Loucy (cell line): ENCODE measurements at regions not wholly inside any gene's neighbourhood (a gene's known extent, or its start where the extent isn't known, plus 50 kb on each side); places are given as distances from the start of the nearest gene placed in this dataset.

ENCODE experiments used
- H2AFZ ChIP-seq: fragments of 200-600 bp; sonication (generic); 2 replicates; pipeline ENCODE4 v1.6.0; 2016; ENCODE audit warnings: antibody characterized with exemption, mild to moderate bottlenecking, low read length, moderate library complexity
- H3F3A ChIP-seq: fragments of 200-600 bp; 2 replicates; pipeline ENCODE4 v1.6.0; 2016; ENCODE audit warnings: antibody characterized with exemption, low read depth, mild to moderate bottlenecking
- H3K27me3 ChIP-seq: fragments of 200-600 bp; sonication (generic); 2 replicates; pipeline ENCODE4 v1.6.1; 2014; ENCODE audit warnings: low read length, mild to moderate bottlenecking; ENCODE audit not compliant: insufficient read depth, poor library complexity, severe bottlenecking
- H3K36me3 ChIP-seq: fragments of 200-600 bp; sonication (generic); 2 replicates; pipeline ENCODE4 v1.6.1; 2016; ENCODE audit warnings: low read length; ENCODE audit not compliant: insufficient read depth
- H3K4me1 ChIP-seq: fragments of 200-600 bp; sonication (generic); 2 replicates; pipeline ENCODE4 v1.5.1; 2014; ENCODE audit warnings: low read length, mild to moderate bottlenecking; ENCODE audit not compliant: insufficient read depth, poor library complexity, severe bottlenecking
- H3K4me2 ChIP-seq: fragments of 200-600 bp; sonication (generic); 2 replicates; pipeline ENCODE4 v1.6.0; 2014; ENCODE audit warnings: antibody characterized with exemption, low read length, low read depth, mild to moderate bottlenecking; ENCODE audit not compliant: poor library complexity, severe bottlenecking
- H3K4me3 ChIP-seq: fragments of 200-600 bp; sonication (generic); 2 replicates; pipeline ENCODE4 v1.5.1; 2014; ENCODE audit warnings: low read length, mild to moderate bottlenecking, mixed read lengths; ENCODE audit not compliant: poor library complexity, severe bottlenecking
- H3K79me2 ChIP-seq: fragments of 200-600 bp; sonication (generic); 2 replicates; pipeline ENCODE4 v1.6.1; 2014; ENCODE audit warnings: low read length; ENCODE audit not compliant: insufficient read depth
- H3K9ac ChIP-seq: fragments of 200-600 bp; sonication (generic); 2 replicates; pipeline ENCODE4 v1.6.0; 2014; ENCODE audit warnings: mild to moderate bottlenecking, low read depth, low read length, moderate library complexity; ENCODE audit not compliant: poor library complexity, severe bottlenecking
- H3K9me2 ChIP-seq: fragments of 200-600 bp; sonication (generic); replicated peaks from 2 replicates; pipeline ENCODE4 v1.6.1; 2016; ENCODE audit warnings: low read depth, low read length, mixed read lengths
- H3K9me3 ChIP-seq: fragments of 200-600 bp; sonication (generic); 2 replicates; pipeline ENCODE4 v1.6.1; 2014; ENCODE audit warnings: mild to moderate bottlenecking, antibody characterized with exemption, low read length, low read depth; ENCODE audit not compliant: insufficient read depth
- H4K20me1 ChIP-seq: fragments of 200-600 bp; sonication (generic); 2 replicates; pipeline ENCODE4 v1.6.0; 2014; ENCODE audit warnings: antibody characterized with exemption, low read length, mild to moderate bottlenecking; ENCODE audit not compliant: insufficient read depth, poor library complexity, severe bottlenecking
- CTCF ChIP-seq: fragments of 200-600 bp; sonication (generic); conservative IDR thresholded peaks from 2 replicates; pipeline ENCODE4 v1.5.1; 2014; ENCODE audit warnings: mild to moderate bottlenecking, antibody characterized with exemption, low read length
- EZH2phosphoT487 ChIP-seq: fragments of 200-600 bp; IDR thresholded peaks from 2 replicates; pipeline ENCODE4 v1.6.1; 2018; ENCODE audit warnings: antibody characterized with exemption, mild to moderate bottlenecking, moderate library complexity, borderline replicate concordance

- H3K9me3 ChIP-seq = no peaks in the 10 kb centered on the region
- no peak overlapping the region for H2AFZ ChIP-seq
- no peak overlapping the region for H3K4me3 ChIP-seq
- no peak overlapping the region for H3K4me2 ChIP-seq
- no peaks in the 10 kb centered on the region for H3K36me3 ChIP-seq
- TF ChIP-seq CTCF = no peak
- TF ChIP-seq EZH2phosphoT487 = no peak
- H3F3A ChIP-seq = no peaks in the 10 kb centered on the region
- no peaks in the 10 kb centered on the region for H3K79me2 ChIP-seq
- H3K9ac ChIP-seq = no peak overlapping the region
- no peaks in the 10 kb centered on the region for H3K9me2 ChIP-seq
- no peaks in the 10 kb centered on the region for H4K20me1 ChIP-seq
- H3K4me1 ChIP-seq = peaks cover 47% of the 10 kb centered on the region
- no peaks in the 10 kb centered on the region for H3K27me3 ChIP-seq
Measured at GRCh38 chr15:38660738-38661137, 96.1 kb upstream of the RASGRP1 start.

- no peaks in the 10 kb centered on the region for H3K36me3 ChIP-seq
- no peaks in the 10 kb centered on the region for H4K20me1 ChIP-seq
- H3K9me3 ChIP-seq = no peaks in the 10 kb centered on the region
- no peak for TF ChIP-seq CTCF
- TF ChIP-seq EZH2phosphoT487 = no peak
- no peaks in the 10 kb centered on the region for H3F3A ChIP-seq
- no peaks in the 10 kb centered on the region for H3K79me2 ChIP-seq
- H2AFZ ChIP-seq = peak overlapping the region; percentile 27; the same call in 1 of the 2 replicates
- H3K4me1 ChIP-seq = peaks cover 53% of the 10 kb centered on the region
- H3K4me3 ChIP-seq = no peak overlapping the region
- no peaks in the 10 kb centered on the region for H3K27me3 ChIP-seq
- H3K4me2 ChIP-seq = no peak overlapping the region
- H3K9me2 ChIP-seq = no peaks in the 10 kb centered on the region
- H3K9ac ChIP-seq = no peak overlapping the region
Measured at GRCh38 chr15:38662033-38662802, 97.6 kb upstream of the RASGRP1 start.

GRCh38 chr15:38662805-38663204 lies 98.2 kb upstream of the RASGRP1 start:
- H3K36me3 ChIP-seq = no peaks in the 10 kb centered on the region
- no peak overlapping the region for H3K4me3 ChIP-seq
- peak overlapping the region; percentile 27; the same call in 1 of the 2 replicates for H2AFZ ChIP-seq
- H3F3A ChIP-seq = no peaks in the 10 kb centered on the region
- no peaks in the 10 kb centered on the region for H4K20me1 ChIP-seq
- no peak for TF ChIP-seq EZH2phosphoT487
- no peak for TF ChIP-seq CTCF
- H3K4me2 ChIP-seq = no peak overlapping the region
- no peaks in the 10 kb centered on the region for H3K9me3 ChIP-seq
- peaks cover 59% of the 10 kb centered on the region for H3K4me1 ChIP-seq
- H3K27me3 ChIP-seq = no peaks in the 10 kb centered on the region
- H3K79me2 ChIP-seq = no peaks in the 10 kb centered on the region
- no peak overlapping the region for H3K9ac ChIP-seq
- no peaks in the 10 kb centered on the region for H3K9me2 ChIP-seq
